HCT116 (cell line): ENCODE measurements at regions not wholly inside any gene's neighbourhood (a gene's known extent, or its start where the extent isn't known, plus 50 kb on each side); places are given as distances from the start of the nearest gene placed in this dataset.

Source experiments
- ATAC-seq: fragments of 200-7000 bp; cut with Tn5 transposase; 2 replicates; pipeline ENCODE4 v1.9.1; 2020; ENCODE audit warnings: mild to moderate bottlenecking, moderate library complexity
- BruUV-seq: library from RNA; stranded (reverse); fragments of 400-500 nt; replicated peaks from 2 replicates; lab custom pipeline; 2021; lab: Mats Ljungman, UMichigan
- CTCF ChIA-PET: fragments of 300-600 bp; sonication (Branson Sonifier 250); formaldehyde crosslinking; loops from one replicate; lab custom pipeline; 2021; ENCODE audit warnings: antibody characterized with exemption; lab: Charles Lee
- POLR2A ChIA-PET: fragments of 300-600, 350-600 bp; sonication (Branson Sonifier 250); formaldehyde crosslinking; loops from one replicate; lab custom pipeline; 2021; ENCODE audit warnings: antibody characterized with exemption; lab: Charles Lee
- RAD21 ChIA-PET, 2 experiments: fragments of 300-600 bp; sonication (Branson Sonifier 250); formaldehyde crosslinking; loops; one replicate each; lab custom pipeline; 2023; ENCODE audit warnings: low total read pairs in 2 of 2; ENCODE audit not compliant: uncharacterized antibody in 2 of 2, unreplicated experiment in 2 of 2, low non-redundant PET in 1 of 2; lab: Charles Lee
- DNase-seq: peaks from one replicate; pipeline ENCODE4 v3.0.0-alpha.2; 2010; ENCODE audit warnings: low read depth, low spot score
- H2AFZ ChIP-seq: fragments of 200-600 bp; shearing (Covaris generic), sonication (generic); 2 replicates; pipeline ENCODE4 v1.6.1; 2017; ENCODE audit warnings: low read depth, mixed run types, mixed read lengths, antibody characterized with exemption, low read length; ENCODE audit not compliant: poor library complexity, severe bottlenecking
- H3K27ac ChIP-seq: 2 replicates; pipeline ENCODE4 v1.5.1; 2012; ENCODE audit warnings: low read depth, low read length
- H3K27me3 ChIP-seq: fragments of 200-600 bp; sonication (generic); 2 replicates; pipeline ENCODE4 v1.6.1; 2016; ENCODE audit warnings: mixed run types, low read length, mixed read lengths; ENCODE audit not compliant: insufficient read depth
- H3K36me3 ChIP-seq, 2 experiments: fragments of 200-500 bp in 1 of 2; fragments of 200-600 bp in 1 of 2; sonication (Bioruptor generic) in 1 of 2; sonication (generic) in 1 of 2; 2 replicates each; pipeline versions ENCODE4 v1.5.1 to v1.6.1; 2014 to 2016; ENCODE audit warnings: low read length in 2 of 2, inconsistent platforms in 1 of 2, mixed read lengths in 1 of 2, mixed run types in 1 of 2; ENCODE audit not compliant: insufficient read depth in 2 of 2, control insufficient read depth in 1 of 2
- H3K4me1 ChIP-seq, 2 experiments: fragments of 200-600 bp in 1 of 2; sonication (generic) in 1 of 2; 2 replicates each; pipeline versions ENCODE4 v1.5.1 to v1.6.1; 2012 to 2017; ENCODE audit warnings: low read length in 2 of 2, inconsistent platforms in 1 of 2, mild to moderate bottlenecking in 1 of 2, mixed read lengths in 1 of 2, mixed run types in 1 of 2, moderate library complexity in 1 of 2; ENCODE audit not compliant: insufficient read depth in 2 of 2, control insufficient read depth in 1 of 2
- H3K4me2 ChIP-seq: fragments of 200-600 bp; sonication (generic); 2 replicates; pipeline ENCODE4 v1.6.1; 2017; ENCODE audit warnings: mixed run types, low read length, mixed read lengths
- H3K4me3 ChIP-seq, 2 experiments: fragments of 200-600 bp in 1 of 2; sonication (generic) in 1 of 2; replicated peaks in 1 of 2; 2 replicates each; pipeline ENCODE4 v1.5.1; 2011 to 2016; ENCODE audit warnings: low read length in 2 of 2, control low read depth in 1 of 2, low read depth in 1 of 2, mild to moderate bottlenecking in 1 of 2, mixed read lengths in 1 of 2, mixed run types in 1 of 2
- H3K79me2 ChIP-seq: fragments of 200-600 bp; sonication (generic); 2 replicates; pipeline ENCODE4 v1.6.1; 2017; ENCODE audit warnings: mild to moderate bottlenecking, mixed run types, low read length, moderate library complexity, mixed read lengths; ENCODE audit not compliant: insufficient read depth
- H3K9ac ChIP-seq: fragments of 200-600 bp; sonication (generic); 2 replicates; pipeline ENCODE4 v1.6.1; 2016; ENCODE audit warnings: low read length, mixed read lengths
- H3K9me2 ChIP-seq: fragments of 200-600 bp; sonication (generic), shearing (Covaris generic); 2 replicates; pipeline ENCODE4 v1.6.1; 2017; ENCODE audit warnings: mixed run types, mild to moderate bottlenecking, moderate library complexity; ENCODE audit not compliant: insufficient read depth
- H3K9me3 ChIP-seq, 2 experiments: fragments of 200-500 bp in 1 of 2; fragments of 200-600 bp in 1 of 2; sonication (Bioruptor generic) in 1 of 2; sonication (generic) in 1 of 2; 2 replicates each; pipeline ENCODE4 v1.6.1; 2014 to 2017; ENCODE audit warnings: low read length in 2 of 2, mixed read lengths in 2 of 2, inconsistent platforms in 1 of 2, low read depth in 1 of 2, mild to moderate bottlenecking in 1 of 2, mixed run types in 1 of 2, moderate library complexity in 1 of 2; ENCODE audit not compliant: control insufficient read depth in 1 of 2, insufficient read depth in 1 of 2
- H4K20me1 ChIP-seq: fragments of 200-600 bp; sonication (generic), shearing (Covaris generic); 2 replicates; pipeline ENCODE4 v1.6.1; 2017; ENCODE audit warnings: mixed run types, mild to moderate bottlenecking, moderate library complexity; ENCODE audit not compliant: insufficient read depth
- CBX3 ChIP-seq: IDR thresholded peaks from 2 replicates; pipeline ENCODE4 v1.6.1; 2012; ENCODE audit warnings: low read depth
- ELF1 ChIP-seq: IDR thresholded peaks from 2 replicates; pipeline ENCODE4 v1.6.1; 2012; ENCODE audit warnings: low read depth, borderline replicate concordance
- EZH2 ChIP-seq: fragments of 200-600 bp; sonication (generic); IDR thresholded peaks from 2 replicates; pipeline ENCODE4 v1.6.1; 2017; ENCODE audit warnings: antibody characterized with exemption, mixed run types
- EZH2phosphoT487 ChIP-seq: fragments of 200-600 bp; IDR thresholded peaks from 2 replicates; pipeline ENCODE4 v1.6.1; 2018; ENCODE audit warnings: antibody characterized with exemption, borderline replicate concordance
- FOSL1 ChIP-seq: IDR thresholded peaks from 2 replicates; pipeline ENCODE4 v1.6.1; 2012; ENCODE audit warnings: low read depth
- JUND ChIP-seq: IDR thresholded peaks from 2 replicates; pipeline ENCODE4 v1.6.1; 2012
- POLR2AphosphoS5 ChIP-seq: IDR thresholded peaks from 2 replicates; pipeline ENCODE4 v1.6.1; 2011; ENCODE audit warnings: mild to moderate bottlenecking, low read depth, low read length, moderate library complexity
- RAD21 ChIP-seq: IDR thresholded peaks from 2 replicates; pipeline ENCODE4 v1.6.1; 2012; ENCODE audit warnings: low read depth, mild to moderate bottlenecking
- SP1 ChIP-seq: IDR thresholded peaks from 2 replicates; pipeline ENCODE4 v1.6.1; 2012; ENCODE audit warnings: low read depth
- SRF ChIP-seq: IDR thresholded peaks from 2 replicates; pipeline ENCODE4 v1.6.1; 2012; ENCODE audit warnings: low read depth
- ZFX ChIP-seq: fragments of 450-650 bp; IDR thresholded peaks from 2 replicates; pipeline ENCODE4 v1.6.1; 2017
- ZNF274 ChIP-seq: fragments of 200-500 bp; sonication (Bioruptor generic); IDR thresholded peaks from 2 replicates; pipeline ENCODE4 v1.6.1; 2014; ENCODE audit warnings: mild to moderate bottlenecking, low read depth, low read length, inconsistent platforms
- intact Hi-C: fragments of 100-400 bp; cut with micrococcal nuclease; formaldehyde crosslinking; loops from 2 replicates; pipeline ENCODE4 v1.10.0; 2022
- TF ChIP-seq, protein P1 (sequence below): IDR thresholded peaks from 2 replicates; pipeline ENCODE4 v1.6.1; 2012; ENCODE audit warnings: low read depth
- TF ChIP-seq, protein P2 (sequence below): IDR thresholded peaks from 2 replicates; pipeline ENCODE4 v1.6.1; 2011; ENCODE audit warnings: mild to moderate bottlenecking, low read length, moderate library complexity; ENCODE audit not compliant: insufficient replicate concordance; ENCODE audit errors: extremely low read depth
- TF ChIP-seq, protein P3 (sequence below): IDR thresholded peaks from 2 replicates; pipeline ENCODE4 v1.6.1; 2012
- TF ChIP-seq, protein P4 (sequence below): IDR thresholded peaks from 2 replicates; pipeline ENCODE4 v1.6.1; 2012

DNA sequence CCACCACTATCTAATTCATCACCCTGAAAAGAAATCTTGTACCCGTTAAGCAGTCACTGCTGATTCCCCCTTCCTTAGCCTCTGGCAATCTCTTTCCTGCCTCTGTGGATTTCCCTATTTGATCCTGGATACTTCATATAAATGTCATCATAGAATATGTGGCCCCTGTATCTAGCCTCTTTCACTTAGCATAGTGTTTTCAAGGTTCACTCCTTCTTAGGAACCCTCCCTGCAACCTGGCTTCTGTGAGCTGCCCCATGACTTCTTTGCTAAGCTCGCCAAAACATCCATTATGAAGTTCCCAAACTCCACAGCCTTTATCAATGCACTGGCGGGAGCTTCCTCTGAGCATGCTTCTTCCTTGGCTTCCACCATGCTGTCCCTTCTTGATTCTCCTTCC lies 70.8 kb upstream of the PDZD8 start:
- no peak for DNase-seq
- Histone ChIP-seq H3K4me3 (no peak overlapping the region), H3K9ac (no peak overlapping the region), H4K20me1 (no peaks in the 10 kb centered on the region), H3K9me3 (no peaks in the 10 kb centered on the region), H3K4me2 (no peak overlapping the region), H3K36me3 (no peaks in the 10 kb centered on the region), H3K27ac (no peak overlapping the region), H3K79me2 (no peaks in the 10 kb centered on the region), H2AFZ (no peak overlapping the region), H3K9me2 (no peaks in the 10 kb centered on the region), H3K4me1 (peaks cover 2 to 19% of the 10 kb centered on the region in 2 experiments; a peak in 2 of 4 replicates), H3K27me3 (no peaks in the 10 kb centered on the region)
- CTCF ChIA-PET: interaction anchor here (7.9 kb wide), 1 partner anchor 229 kb away, joined by 77 read pairs; no protein-coding TSS in a partner anchor
- TF ChIP-seq SP1: no peak
- ATAC-seq: no peak
- BruUV-seq: no TSS peak
- RAD21 ChIA-PET: no interaction called here
- intact Hi-C loops: no loop called here
- POLR2A ChIA-PET: no interaction called here

DNA sequence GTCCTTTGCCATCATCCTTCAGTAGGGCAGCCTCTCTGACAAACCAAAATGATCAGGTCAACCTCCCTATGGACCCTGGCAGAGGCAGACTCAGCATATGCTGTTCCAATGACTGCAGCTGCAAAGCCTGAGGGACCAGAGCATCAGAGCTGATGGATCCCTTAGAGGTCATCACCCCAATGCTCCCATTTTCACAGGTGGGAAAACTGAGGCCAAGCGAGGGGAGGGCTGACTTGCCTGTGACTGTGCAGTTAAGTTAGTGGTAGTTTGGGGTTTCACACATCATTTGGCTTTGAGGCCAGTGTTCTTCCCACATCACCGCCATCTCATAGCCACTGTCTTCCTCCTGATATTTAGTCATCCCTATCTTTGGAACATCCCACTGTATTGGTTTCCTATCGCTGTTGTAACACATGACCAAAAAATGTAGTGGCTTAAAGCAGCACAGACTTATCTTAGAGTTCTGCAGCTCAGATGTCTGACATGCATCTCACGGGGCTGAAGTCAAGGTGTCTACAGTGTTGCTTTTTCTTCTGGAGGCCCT lies 69.3 kb upstream of the PDZD8 start:
- Histone ChIP-seq H3K27ac (no peak overlapping the region), H4K20me1 (no peaks in the 10 kb centered on the region), H3K9ac (no peak overlapping the region), H3K9me3 (no peaks in the 10 kb centered on the region), H3K27me3 (no peaks in the 10 kb centered on the region), H3K4me1 (peaks cover 2 to 19% of the 10 kb centered on the region in 2 experiments; a peak in 2 of 4 replicates), H3K36me3 (no peaks in the 10 kb centered on the region), H3K9me2 (no peaks in the 10 kb centered on the region), H2AFZ (no peak overlapping the region), H3K79me2 (no peaks in the 10 kb centered on the region), H3K4me2 (no peak overlapping the region), H3K4me3 (no peak overlapping the region)
- intact Hi-C loops: no loop called here
- DNase-seq: no peak
- ATAC-seq: no peak
- CTCF ChIA-PET: no interaction called here
- BruUV-seq: no TSS peak
- POLR2A ChIA-PET: no interaction called here
- RAD21 ChIA-PET: no interaction called here
- no peak for TF ChIP-seq EZH2
- no peak for TF ChIP-seq ZNF274
- TF ChIP-seq, protein P1, sequence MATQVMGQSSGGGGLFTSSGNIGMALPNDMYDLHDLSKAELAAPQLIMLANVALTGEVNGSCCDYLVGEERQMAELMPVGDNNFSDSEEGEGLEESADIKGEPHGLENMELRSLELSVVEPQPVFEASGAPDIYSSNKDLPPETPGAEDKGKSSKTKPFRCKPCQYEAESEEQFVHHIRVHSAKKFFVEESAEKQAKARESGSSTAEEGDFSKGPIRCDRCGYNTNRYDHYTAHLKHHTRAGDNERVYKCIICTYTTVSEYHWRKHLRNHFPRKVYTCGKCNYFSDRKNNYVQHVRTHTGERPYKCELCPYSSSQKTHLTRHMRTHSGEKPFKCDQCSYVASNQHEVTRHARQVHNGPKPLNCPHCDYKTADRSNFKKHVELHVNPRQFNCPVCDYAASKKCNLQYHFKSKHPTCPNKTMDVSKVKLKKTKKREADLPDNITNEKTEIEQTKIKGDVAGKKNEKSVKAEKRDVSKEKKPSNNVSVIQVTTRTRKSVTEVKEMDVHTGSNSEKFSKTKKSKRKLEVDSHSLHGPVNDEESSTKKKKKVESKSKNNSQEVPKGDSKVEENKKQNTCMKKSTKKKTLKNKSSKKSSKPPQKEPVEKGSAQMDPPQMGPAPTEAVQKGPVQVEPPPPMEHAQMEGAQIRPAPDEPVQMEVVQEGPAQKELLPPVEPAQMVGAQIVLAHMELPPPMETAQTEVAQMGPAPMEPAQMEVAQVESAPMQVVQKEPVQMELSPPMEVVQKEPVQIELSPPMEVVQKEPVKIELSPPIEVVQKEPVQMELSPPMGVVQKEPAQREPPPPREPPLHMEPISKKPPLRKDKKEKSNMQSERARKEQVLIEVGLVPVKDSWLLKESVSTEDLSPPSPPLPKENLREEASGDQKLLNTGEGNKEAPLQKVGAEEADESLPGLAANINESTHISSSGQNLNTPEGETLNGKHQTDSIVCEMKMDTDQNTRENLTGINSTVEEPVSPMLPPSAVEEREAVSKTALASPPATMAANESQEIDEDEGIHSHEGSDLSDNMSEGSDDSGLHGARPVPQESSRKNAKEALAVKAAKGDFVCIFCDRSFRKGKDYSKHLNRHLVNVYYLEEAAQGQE: no peak
- TF ChIP-seq EZH2phosphoT487: no peak
- TF ChIP-seq POLR2AphosphoS5: no peak
- TF ChIP-seq, protein P2, sequence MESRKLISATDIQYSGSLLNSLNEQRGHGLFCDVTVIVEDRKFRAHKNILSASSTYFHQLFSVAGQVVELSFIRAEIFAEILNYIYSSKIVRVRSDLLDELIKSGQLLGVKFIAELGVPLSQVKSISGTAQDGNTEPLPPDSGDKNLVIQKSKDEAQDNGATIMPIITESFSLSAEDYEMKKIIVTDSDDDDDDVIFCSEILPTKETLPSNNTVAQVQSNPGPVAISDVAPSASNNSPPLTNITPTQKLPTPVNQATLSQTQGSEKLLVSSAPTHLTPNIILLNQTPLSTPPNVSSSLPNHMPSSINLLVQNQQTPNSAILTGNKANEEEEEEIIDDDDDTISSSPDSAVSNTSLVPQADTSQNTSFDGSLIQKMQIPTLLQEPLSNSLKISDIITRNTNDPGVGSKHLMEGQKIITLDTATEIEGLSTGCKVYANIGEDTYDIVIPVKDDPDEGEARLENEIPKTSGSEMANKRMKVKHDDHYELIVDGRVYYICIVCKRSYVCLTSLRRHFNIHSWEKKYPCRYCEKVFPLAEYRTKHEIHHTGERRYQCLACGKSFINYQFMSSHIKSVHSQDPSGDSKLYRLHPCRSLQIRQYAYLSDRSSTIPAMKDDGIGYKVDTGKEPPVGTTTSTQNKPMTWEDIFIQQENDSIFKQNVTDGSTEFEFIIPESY: no peak
- no peak for TF ChIP-seq FOSL1
- TF ChIP-seq RAD21: no peak
- TF ChIP-seq, protein P3, sequence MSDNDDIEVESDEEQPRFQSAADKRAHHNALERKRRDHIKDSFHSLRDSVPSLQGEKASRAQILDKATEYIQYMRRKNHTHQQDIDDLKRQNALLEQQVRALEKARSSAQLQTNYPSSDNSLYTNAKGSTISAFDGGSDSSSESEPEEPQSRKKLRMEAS: no peak
- TF ChIP-seq SRF: no peak
- TF ChIP-seq, protein P4, sequence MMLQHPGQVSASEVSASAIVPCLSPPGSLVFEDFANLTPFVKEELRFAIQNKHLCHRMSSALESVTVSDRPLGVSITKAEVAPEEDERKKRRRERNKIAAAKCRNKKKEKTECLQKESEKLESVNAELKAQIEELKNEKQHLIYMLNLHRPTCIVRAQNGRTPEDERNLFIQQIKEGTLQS: no peak
- TF ChIP-seq JUND: no peak
- TF ChIP-seq ELF1: no peak
- TF ChIP-seq CBX3: no peak
- TF ChIP-seq ZFX: no peak
